ENCODE measurements at regions not wholly inside any gene's neighbourhood (a gene's known extent, or its start where the extent isn't known, plus 50 kb on each side); places are given as distances from the start of the nearest gene placed in this dataset.
"Not testable (repeated sequence)": the region's sequence is repeated elsewhere in the genome, so short reads cannot be mapped to it uniquely, and the experiment has no call there.

- no peak for DNase-seq (ENCODE audit: low read depth in 3 of 3)
These were observed 122.4 kb upstream of the IL12A start for GRCh38 chr3:159866201-159866746.

- DNase-seq (ENCODE audit: low read depth in 3 of 3), result no peak
These were observed 121.3 kb upstream of the IL12A start for GRCh38 chr3:159867372-159867771.

GRCh38 chr3:159870723-159871122, 117.9 kb upstream of the IL12A start:
- DNase-seq (ENCODE audit: low read depth in 3 of 3), result no peak

- no peak for DNase-seq (ENCODE audit: low read depth in 3 of 3)
These were observed 116.1 kb upstream of the IL12A start for GRCh38 chr3:159872374-159873109.

GRCh38 chr3:159875116-159875515, 113.5 kb upstream of the IL12A start:
- DNase-seq (ENCODE audit: low read depth in 3 of 3), result no peak

GRCh38 chr3:159877924-159878323, 110.7 kb upstream of the IL12A start:
- no peak for DNase-seq (ENCODE audit: low read depth in 3 of 3)

GRCh38 chr3:159879146-159879545, 109.5 kb upstream of the IL12A start:
- no peak for DNase-seq (ENCODE audit: low read depth in 3 of 3)

- no peak for DNase-seq (ENCODE audit: low read depth in 3 of 3)
These were observed 109.0 kb upstream of the IL12A start for GRCh38 chr3:159879598-159879997.

- no peak for DNase-seq (ENCODE audit: low read depth in 3 of 3)
These were observed 107.4 kb upstream of the IL12A start for GRCh38 chr3:159881208-159881607.

- DNase-seq (ENCODE audit: low read depth in 3 of 3), result no peak
These were observed 106.8 kb upstream of the IL12A start for GRCh38 chr3:159881828-159882309.

GRCh38 chr3:159882367-159882766, 106.3 kb upstream of the IL12A start:
- DNase-seq (ENCODE audit: low read depth in 3 of 3), result no peak

GRCh38 chr3:159882790-159883779, 105.5 kb upstream of the IL12A start:
- DNase-seq (ENCODE audit: low read depth in 3 of 3), result no peak

- no peak for DNase-seq (ENCODE audit: low read depth in 3 of 3)
These were observed 103.8 kb upstream of the IL12A start for GRCh38 chr3:159884661-159885402.

- no peak for DNase-seq (ENCODE audit: low read depth in 3 of 3)
These were observed 102.6 kb upstream of the IL12A start for GRCh38 chr3:159886050-159886449.

GRCh38 chr3:159886530-159886929, 102.1 kb upstream of the IL12A start:
- not testable (repeated sequence) for DNase-seq (ENCODE audit: low read depth in 3 of 3)

- DNase-seq (ENCODE audit: low read depth in 3 of 3), result no peak
These were observed 101.5 kb upstream of the IL12A start for GRCh38 chr3:159887168-159887567.

- no peak for DNase-seq (ENCODE audit: low read depth in 3 of 3)
These were observed 100.7 kb upstream of the IL12A start for GRCh38 chr3:159887911-159888310.

GRCh38 chr3:159892171-159892795, 96.4 kb upstream of the IL12A start:
- no peak for DNase-seq (ENCODE audit: low read depth in 3 of 3)

- DNase-seq (ENCODE audit: low read depth in 3 of 3), result no peak
These were observed 95.8 kb upstream of the IL12A start for GRCh38 chr3:159892801-159893200.

- DNase-seq (ENCODE audit: low read depth in 3 of 3), result no peak
These were observed 94.2 kb upstream of the IL12A start for GRCh38 chr3:159894386-159894785.

- no peak for DNase-seq (ENCODE audit: low read depth in 3 of 3)
These were observed 93.2 kb upstream of the IL12A start for GRCh38 chr3:159895430-159895829.

All from stimulated activated CD4-positive, alpha-beta T cell treated with anti-CD3 and anti-CD28 coated beads, TNF-alpha, amount 100 ng/mL, for 24 hours (primary cell).